HepG2 (cell line): ENCODE measurements at regions not wholly inside any gene's neighbourhood (a gene's known extent, or its start where the extent isn't known, plus 50 kb on each side); places are given as distances from the start of the nearest gene placed in this dataset.

Experiments used
- ATAC-seq: fragments of 200-7000 bp; cut with Tn5 transposase; 3 replicates; pipeline ENCODE4 v1.9.1; 2020; ENCODE audit warnings: mild to moderate bottlenecking, moderate library complexity
- BruUV-seq: library from RNA; stranded (reverse); fragments of 400-500 nt; replicated peaks from 2 replicates; lab custom pipeline; 2021; lab: Mats Ljungman, UMichigan
- CTCF ChIA-PET: fragments of 300-600 bp; formaldehyde crosslinking; extraction: SDS; loops from one replicate; lab custom pipeline; 2021; ENCODE audit warnings: low total read pairs, inconsistent platforms, low intra/inter-chr PET ratio; lab: Yijun Ruan, JAX
- POLR2A ChIA-PET: fragments of 350-600 bp; sonication (Branson Sonifier 250); formaldehyde crosslinking; loops from one replicate; lab custom pipeline; 2020; ENCODE audit warnings: antibody characterized with exemption, inconsistent platforms; lab: Yijun Ruan, JAX
- DNase-seq: peaks from one replicate; pipeline ENCODE4 v3.0.0-alpha.2; 2015; ENCODE audit warnings: low spot score
- FAIRE-seq: peaks from 3 replicates; lab custom pipeline; 2011; peaks lifted over from hg19 to GRCh38; lab: Jason Lieb, UNC
- H2AFZ ChIP-seq: one replicate; pipeline ENCODE4 v1.6.1; 2011; ENCODE audit warnings: low read length, inconsistent platforms
- H3K27ac ChIP-seq: fragments of 300-600 bp; 3 replicates; pipeline ENCODE4 v1.8.0; 2011; ENCODE audit warnings: mixed run types, mild to moderate bottlenecking, mixed read lengths, low read length, inconsistent platforms; ENCODE audit not compliant: insufficient read depth; ENCODE audit errors: extremely low read length
- H3K27me3 ChIP-seq, 2 experiments: fragments of 200-600 bp in 1 of 2; 2 replicates in 1 of 2; 3 replicates in 1 of 2; pipeline versions ENCODE4 v1.6.0 to v1.8.0; 2011; ENCODE audit warnings: low read length in 2 of 2, mild to moderate bottlenecking in 2 of 2, moderate library complexity in 2 of 2, inconsistent platforms in 1 of 2; ENCODE audit not compliant: insufficient read depth in 2 of 2, control insufficient read depth in 1 of 2
- H3K36me3 ChIP-seq, 2 experiments: fragments of 200-600 bp in 1 of 2; replicated peaks in 1 of 2; 2 replicates in 1 of 2; 3 replicates in 1 of 2; pipeline versions ENCODE4 v1.5.1 to v1.8.0; 2011; ENCODE audit warnings: low read length in 2 of 2, inconsistent platforms in 1 of 2; ENCODE audit not compliant: insufficient read depth in 2 of 2, control insufficient read depth in 1 of 2
- H3K4me1 ChIP-seq: 2 replicates; pipeline ENCODE4 v1.5.1; 2012; ENCODE audit warnings: low read length, inconsistent platforms; ENCODE audit not compliant: insufficient read depth
- H3K4me2 ChIP-seq: 2 replicates; pipeline ENCODE4 v1.6.0; 2011; ENCODE audit warnings: low read depth, low read length, inconsistent platforms
- H3K4me3 ChIP-seq, 3 experiments: fragments of 200-600 bp in 1 of 3; sonication (generic), shearing (Covaris generic) in 1 of 3; replicated peaks in 1 of 3; 2 replicates each; pipeline ENCODE4 v1.5.1; 2011 to 2016; ENCODE audit warnings: low read length in 3 of 3, inconsistent platforms in 2 of 3, low read depth in 2 of 3, mild to moderate bottlenecking in 2 of 3, control low read depth in 1 of 3, mixed read lengths in 1 of 3; ENCODE audit not compliant: insufficient read depth in 1 of 3
- H3K79me2 ChIP-seq: one replicate; pipeline ENCODE4 v1.6.1; 2011; ENCODE audit warnings: low read length, inconsistent platforms; ENCODE audit not compliant: insufficient read depth
- H3K9ac ChIP-seq: 2 replicates; pipeline ENCODE4 v1.6.0; 2011; ENCODE audit warnings: mild to moderate bottlenecking, low read depth, low read length, inconsistent platforms; ENCODE audit not compliant: insufficient read depth
- H3K9me3 ChIP-seq: 2 replicates; pipeline ENCODE4 v1.5.1; 2012; ENCODE audit warnings: mild to moderate bottlenecking, low read length
- H4K20me1 ChIP-seq: 2 replicates; pipeline ENCODE4 v1.6.0; 2011; ENCODE audit warnings: inconsistent platforms, mild to moderate bottlenecking, low read length, moderate library complexity; ENCODE audit not compliant: insufficient read depth
- whole genome bisulfite sequencing: methylation state at CpG from one replicate; pipeline ENCODE4 v1.1.6; 2017; ENCODE audit warnings: low lambda C conversion rate; 5-methylcytosine and 5-hydroxymethylcytosine counted together
- in situ Hi-C: cut with HindIII; loops from 2 replicates; pipeline ENCODE4 v1.10.0; 2017; ENCODE audit warnings: low pct_unique_long_range_greater_than_20kb; ENCODE audit not compliant: extremely low pct_ligation_motif_present
- intact Hi-C: fragments of 100-400 bp; cut with micrococcal nuclease; formaldehyde crosslinking; loops from one replicate; pipeline ENCODE4 v1.10.0; 2022; ENCODE audit not compliant: unreplicated experiment
- small RNA-seq, 3 experiments: library from RNA; depleted of rRNA; stranded (forward); fragments of <200 nt; gene quantifications; one replicate each; pipeline ENCODE3, GENCODE V24; 2012; ENCODE audit warnings: low read depth in 2 of 3, low replicate concordance in 1 of 3; ENCODE audit not compliant: insufficient read length in 3 of 3, insufficient read depth in 2 of 3
- TF ChIP-seq, protein P1 (sequence below): sonication (generic); formaldehyde crosslinking; IDR thresholded peaks from 2 replicates; pipeline ENCODE4 v1.8.0; 2022; ENCODE audit warnings: missing genetic modification reagents, mild to moderate bottlenecking, moderate library complexity, borderline replicate concordance

DNA sequence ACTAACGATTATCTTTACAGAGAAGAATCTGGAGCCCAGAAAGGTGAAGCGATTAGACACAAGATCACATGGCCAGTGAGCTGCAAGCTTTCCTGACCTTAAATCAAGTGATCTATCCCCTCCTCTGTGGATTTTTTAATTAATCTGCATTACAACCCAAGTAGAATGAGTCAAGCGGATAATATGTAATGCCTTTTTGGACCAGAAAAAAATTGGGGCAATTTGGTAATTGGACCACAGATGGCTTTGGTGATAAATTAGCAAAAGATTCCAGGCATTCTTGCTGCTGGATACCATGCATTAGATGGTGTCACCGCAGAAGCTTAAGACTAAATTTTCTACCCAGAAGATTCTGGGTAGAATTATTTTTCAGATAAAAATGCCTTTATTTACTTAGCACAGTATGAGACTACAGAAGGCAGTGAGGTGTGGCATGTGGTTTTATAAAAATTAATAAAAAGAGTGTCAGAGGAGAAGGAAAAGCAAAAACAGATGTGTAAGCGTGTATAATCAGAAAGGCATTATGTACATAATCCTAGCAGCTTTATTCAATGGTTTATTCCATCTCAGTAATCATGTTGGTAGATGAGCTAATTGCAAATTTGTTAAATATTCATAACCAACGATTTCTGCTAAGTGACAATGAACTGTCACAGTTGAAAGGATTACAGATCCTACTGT lies 53.9 kb upstream of the PCSK2 start:
- Histone ChIP-seq H3K9ac (no peak overlapping the region), H3K9me3 (no peaks in the 10 kb centered on the region), H2AFZ (no peak overlapping the region), H3K36me3 (no peaks in the 10 kb centered on the region), H3K79me2 (no peaks in the 10 kb centered on the region), H3K4me2 (no peak overlapping the region), H3K4me1 (peaks cover 10% of the 10 kb centered on the region; the same call in 1 of the 2 replicates), H3K4me3 (no peak overlapping the region), H3K27ac (no peak overlapping the region), H3K27me3 (peaks cover 0 to 12% of the 10 kb centered on the region in 2 experiments; a peak in 1 of 5 replicates), H4K20me1 (no peaks in the 10 kb centered on the region)
- POLR2A ChIA-PET: no interaction called here
- no peak for FAIRE-seq
- no peak for DNase-seq
- intact Hi-C loops: no loop called here
- in situ Hi-C loops: no loop called here
- 11% methylated on average over 6 of the region's 6 CpGs for WGBS
- BruUV-seq: no TSS peak
- ATAC-seq: no peak
- CTCF ChIA-PET: no interaction called here
- TF ChIP-seq, protein P1, sequence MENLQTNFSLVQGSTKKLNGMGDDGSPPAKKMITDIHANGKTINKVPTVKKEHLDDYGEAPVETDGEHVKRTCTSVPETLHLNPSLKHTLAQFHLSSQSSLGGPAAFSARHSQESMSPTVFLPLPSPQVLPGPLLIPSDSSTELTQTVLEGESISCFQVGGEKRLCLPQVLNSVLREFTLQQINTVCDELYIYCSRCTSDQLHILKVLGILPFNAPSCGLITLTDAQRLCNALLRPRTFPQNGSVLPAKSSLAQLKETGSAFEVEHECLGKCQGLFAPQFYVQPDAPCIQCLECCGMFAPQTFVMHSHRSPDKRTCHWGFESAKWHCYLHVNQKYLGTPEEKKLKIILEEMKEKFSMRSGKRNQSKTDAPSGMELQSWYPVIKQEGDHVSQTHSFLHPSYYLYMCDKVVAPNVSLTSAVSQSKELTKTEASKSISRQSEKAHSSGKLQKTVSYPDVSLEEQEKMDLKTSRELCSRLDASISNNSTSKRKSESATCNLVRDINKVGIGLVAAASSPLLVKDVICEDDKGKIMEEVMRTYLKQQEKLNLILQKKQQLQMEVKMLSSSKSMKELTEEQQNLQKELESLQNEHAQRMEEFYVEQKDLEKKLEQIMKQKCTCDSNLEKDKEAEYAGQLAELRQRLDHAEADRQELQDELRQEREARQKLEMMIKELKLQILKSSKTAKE (CRISPR knock-in tag): no peak

Small RNA genes in the stretch of these regions (small RNA-seq; reads per million reads assigned to genes)
- 0 reads per million in 3 experiments for gene RF00012
